Amniotic epithelial cell (primary cell): ENCODE measurements at regions not wholly inside any gene's neighbourhood (a gene's known extent, or its start where the extent isn't known, plus 50 kb on each side); places are given as distances from the start of the nearest gene placed in this dataset.
A peak's percentile ranks its signal among the peaks of the same experiment; 100 is the strongest.
"Not testable (repeated sequence)": the region's sequence is repeated elsewhere in the genome, so short reads cannot be mapped to it uniquely, and the experiment has no call there.

Experiments
- DNase-seq: peaks from one replicate; pipeline ENCODE4 v3.0.0-alpha.2; 2010; ENCODE audit warnings: low read depth

DNA sequence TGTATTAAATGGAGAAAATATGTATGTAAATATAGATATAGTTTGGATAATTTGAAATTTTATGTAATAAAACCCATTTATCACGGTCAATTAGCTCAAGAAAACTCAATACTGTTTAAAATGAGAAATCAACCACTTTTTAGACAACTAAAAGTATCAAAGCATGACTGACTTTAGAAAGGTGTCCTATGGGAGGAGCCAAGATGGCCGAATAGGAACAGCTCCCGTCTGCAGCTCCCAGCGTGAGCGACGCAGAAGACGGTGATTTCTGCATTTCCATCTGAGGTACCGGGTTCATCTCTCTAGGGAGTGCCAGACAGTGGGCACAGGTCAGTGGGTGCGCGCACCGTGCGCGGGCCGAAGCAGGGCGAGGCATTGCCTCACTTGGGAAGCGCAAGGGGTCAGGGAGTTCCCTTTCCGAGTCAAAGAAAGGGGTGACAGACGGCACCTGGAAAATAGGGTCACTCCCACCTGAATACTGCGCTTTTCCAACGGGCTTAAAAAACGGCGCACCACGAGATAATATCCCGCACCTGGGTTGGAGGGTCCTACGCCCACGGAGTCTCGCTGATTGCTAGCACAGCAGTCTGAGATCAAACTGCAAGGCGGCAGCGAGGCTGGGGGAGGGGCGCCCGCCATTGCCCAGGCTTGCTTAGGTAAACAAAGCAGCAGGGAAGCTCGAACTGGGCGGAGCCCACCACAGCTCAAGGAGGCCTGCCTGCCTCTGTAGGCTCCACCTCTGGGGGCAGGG lies 182.8 kb upstream of the NECTIN3 start:
- DNase-seq: not testable (repeated sequence)

DNA sequence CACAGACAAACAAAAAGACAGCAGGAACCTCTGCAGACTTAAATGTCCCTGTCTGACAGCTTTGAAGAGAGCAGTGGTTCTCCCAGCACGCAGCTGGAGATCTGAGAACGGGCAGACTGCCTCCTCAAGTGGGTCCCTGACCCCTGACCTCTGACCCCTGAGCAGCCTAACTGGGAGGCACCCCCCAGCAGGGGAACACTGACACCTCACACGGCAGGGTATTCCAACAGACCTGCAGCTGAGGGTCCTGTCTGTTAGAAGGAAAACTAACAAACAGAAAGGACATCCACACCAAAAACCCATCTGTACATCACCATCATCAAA lies 182.3 kb upstream of the NECTIN3 start:
- not testable (repeated sequence) for DNase-seq

DNA sequence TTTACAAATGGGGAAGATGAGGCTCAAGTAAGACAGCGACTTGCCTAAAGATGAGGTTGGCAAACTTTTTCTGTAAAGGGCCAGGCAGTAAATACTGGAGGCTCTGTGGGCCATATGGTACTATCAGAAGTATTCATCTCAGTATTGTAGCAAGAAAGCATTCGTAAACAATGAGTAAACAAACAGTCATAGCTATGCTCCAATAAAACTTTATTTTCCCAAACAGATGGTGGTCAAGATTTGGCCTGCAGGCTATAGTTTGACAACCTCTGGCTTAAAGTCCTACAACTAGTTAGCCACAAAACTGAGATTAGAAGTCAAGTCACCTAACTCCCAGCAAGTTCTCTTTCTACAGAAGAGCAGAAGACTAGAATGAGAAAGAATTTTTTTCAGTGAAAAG lies 177.0 kb upstream of the NECTIN3 start:
- DNase-seq: no peak

GRCh38 chr3:110895054-110895453 lies 176.6 kb upstream of the NECTIN3 start:
- DNase-seq: no peak

- no peak for DNase-seq
Measured at GRCh38 chr3:110897046-110897445, 174.6 kb upstream of the NECTIN3 start.

DNA sequence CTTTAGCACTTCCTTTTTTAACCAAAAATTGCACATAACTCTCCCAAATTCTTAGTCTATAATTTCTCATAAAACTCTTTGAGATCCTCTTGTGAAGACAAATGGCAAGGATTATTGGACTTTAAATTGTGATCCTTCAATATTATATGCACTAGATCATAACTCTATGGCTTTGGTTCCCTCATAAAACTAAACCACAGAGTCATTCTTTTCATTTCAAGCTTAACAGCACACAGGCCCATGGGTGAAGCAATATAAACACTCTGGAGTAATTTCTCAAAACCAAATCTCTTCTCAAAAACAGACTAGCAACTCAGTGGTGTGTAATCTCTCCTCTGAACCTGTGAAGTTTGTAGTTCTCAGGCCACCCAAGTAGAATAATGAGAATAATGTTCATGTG lies 171.0 kb upstream of the NECTIN3 start:
- DNase-seq: peak; percentile 79

- DNase-seq: no peak
Measured at GRCh38 chr3:110901536-110901935, 170.1 kb upstream of the NECTIN3 start.

DNA sequence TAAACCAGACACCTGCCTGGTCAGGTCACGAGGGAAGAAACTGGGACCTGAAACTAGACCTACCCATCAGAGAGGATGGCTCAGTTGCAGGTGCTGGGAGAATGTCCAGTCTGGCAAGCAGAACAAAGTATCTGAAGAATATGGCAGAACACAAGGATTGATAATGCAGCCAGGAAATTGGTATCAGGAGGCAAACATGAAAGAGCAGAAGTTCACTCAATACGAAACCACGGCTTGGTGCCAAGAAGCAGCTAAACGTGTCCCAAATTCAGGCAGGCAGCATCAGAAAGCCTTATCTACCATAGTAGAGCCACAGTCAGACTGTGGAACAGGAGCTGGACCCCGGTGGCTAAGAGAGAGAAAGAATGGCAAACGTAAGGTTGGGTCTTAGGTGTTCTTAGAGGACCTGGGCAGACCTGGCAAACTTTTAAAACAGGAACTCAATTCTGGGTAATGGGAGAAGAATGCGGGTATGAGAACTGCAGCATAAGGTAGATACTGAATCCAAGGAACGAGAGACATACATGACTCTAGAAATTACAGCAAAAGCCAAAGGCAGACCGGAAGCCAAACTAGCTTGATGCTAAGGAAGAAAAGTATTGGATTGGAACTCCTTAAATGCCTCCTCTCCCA lies 169.0 kb upstream of the NECTIN3 start:
- DNase-seq: no peak

DNA sequence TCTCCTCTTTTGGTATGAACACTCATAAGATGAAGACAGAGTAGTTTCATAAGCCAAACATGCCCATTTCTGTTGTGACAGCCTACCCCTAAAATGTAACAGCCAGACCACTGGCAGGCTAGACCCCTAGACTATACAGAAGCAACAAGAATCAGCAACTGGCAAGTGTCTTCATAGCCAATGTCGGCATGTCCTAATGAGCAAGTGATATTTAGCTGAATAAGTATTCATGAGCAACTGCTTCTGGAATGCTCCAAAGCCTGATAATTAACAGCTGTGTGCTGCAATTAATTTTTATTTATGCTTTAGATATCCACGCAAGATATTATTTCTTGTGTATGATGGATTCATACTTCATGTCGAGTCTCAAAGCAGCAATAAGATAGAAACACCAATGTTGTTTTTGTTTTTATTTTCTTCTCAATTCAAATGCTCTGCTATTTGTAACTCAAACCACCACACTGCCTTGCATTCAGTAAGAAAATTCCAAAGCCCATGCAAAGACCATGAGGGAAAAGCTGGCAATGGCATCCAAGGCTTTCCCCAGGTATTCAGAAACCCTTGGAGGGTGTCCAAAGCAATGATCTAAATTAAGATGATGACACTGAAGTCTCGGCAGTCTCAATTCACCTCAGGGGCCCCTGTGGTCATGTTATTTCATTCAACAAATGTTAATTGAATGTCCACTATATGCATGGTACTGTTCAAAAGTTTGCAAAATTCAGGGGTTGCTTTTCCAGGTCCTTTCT lies 167.7 kb upstream of the NECTIN3 start:
- DNase-seq: no peak

DNA sequence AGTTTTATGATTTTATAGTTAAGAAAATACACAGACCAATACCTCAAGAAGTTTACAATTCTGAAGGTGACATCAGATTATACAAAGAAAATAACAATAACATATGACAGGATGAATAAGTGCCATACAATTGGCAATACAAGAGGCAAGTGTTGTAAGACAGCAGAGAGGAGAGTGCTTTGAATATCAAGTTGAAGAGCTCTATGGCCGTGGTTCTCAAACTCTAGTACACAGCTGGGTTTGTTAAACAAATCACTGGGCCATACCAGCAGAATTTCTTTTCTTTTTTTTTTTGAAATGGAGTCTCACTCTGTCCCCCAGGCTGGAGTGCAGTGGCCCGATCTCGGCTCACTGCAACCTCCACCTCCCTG lies 167.1 kb upstream of the NECTIN3 start:
- no peak for DNase-seq

DNA sequence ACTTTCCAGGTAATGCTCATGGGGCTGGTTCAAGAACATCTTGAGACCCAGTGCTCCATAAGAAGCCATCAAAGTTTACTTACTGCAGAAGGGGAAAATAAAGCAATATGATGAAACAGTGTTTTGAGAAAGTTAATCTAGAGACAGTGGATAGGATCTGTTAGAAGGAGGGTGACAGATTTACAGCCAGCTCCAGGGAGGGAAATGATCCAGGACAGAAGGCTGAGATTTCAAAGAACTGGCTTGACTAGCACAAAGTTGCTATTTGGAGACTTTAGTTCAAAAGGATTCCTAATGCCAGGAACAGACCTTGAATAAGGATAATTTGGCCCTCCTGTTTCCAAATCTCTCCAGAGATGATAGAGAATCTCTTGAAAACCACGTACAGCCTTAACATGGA lies 166.5 kb upstream of the NECTIN3 start:
- no peak for DNase-seq

- DNase-seq: no peak
Measured at GRCh38 chr3:110909839-110910238, 161.8 kb upstream of the NECTIN3 start.

- no peak for DNase-seq
Measured at GRCh38 chr3:110910346-110910955, 161.2 kb upstream of the NECTIN3 start.

DNA sequence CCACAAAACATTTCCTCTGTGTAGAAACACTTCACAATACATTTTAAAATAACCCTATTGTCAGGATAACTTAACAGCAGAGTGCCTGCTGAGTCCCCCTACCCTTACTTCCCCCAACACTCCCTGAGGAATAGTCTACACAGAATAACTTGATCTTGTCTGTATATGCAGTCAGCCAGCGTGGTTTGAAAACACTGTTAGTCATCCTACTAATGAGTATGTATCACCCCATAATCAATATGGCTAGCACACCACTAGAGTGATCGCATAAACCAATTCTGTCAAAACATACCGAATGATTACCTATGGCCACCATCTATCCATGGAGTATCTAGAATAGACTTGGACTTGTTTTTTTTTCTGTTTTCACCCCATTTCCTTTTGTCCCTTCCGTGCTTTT lies 152.7 kb upstream of the NECTIN3 start:
- no peak for DNase-seq

DNA sequence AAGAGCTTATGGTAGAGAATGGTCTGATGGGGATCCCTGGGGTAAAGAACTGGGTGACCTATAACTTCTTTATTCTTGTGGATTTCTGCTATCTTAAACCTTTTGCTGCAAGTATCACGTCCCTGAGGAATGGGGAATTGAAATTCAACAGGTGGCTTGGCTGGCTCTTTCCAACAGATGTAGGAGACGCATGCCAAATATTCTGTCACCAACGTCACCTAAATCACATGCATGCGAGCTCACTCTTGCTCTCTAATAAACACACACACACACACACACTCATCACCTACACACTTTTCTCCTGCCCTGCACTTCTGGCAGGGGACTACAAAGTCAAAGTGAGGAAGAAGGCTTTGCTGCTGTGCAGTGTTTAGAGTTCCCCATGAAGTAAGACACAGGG lies 145.8 kb upstream of the NECTIN3 start:
- DNase-seq: no peak

- no peak for DNase-seq
Measured at GRCh38 chr3:110928016-110928662, 143.5 kb upstream of the NECTIN3 start.

DNA sequence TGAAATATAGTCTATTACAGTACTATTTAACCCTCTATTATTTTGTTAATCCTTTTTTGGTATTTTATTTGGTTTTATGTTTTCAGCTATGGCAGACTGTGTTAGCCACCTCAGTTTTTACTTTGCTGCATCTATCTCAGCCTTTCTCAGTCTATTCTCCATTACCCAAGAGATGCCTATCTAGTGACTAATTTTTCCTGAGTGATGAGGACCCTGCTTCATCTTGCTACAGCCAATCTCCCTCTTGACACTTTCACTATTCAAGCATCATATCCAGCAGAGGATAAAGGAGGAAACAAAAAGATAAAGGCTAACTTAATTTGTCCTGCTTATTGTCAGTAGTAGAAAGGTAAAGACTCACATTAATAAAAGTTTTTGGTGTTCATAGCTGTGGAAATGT lies 141.8 kb upstream of the NECTIN3 start:
- peak; percentile 23 for DNase-seq

DNA sequence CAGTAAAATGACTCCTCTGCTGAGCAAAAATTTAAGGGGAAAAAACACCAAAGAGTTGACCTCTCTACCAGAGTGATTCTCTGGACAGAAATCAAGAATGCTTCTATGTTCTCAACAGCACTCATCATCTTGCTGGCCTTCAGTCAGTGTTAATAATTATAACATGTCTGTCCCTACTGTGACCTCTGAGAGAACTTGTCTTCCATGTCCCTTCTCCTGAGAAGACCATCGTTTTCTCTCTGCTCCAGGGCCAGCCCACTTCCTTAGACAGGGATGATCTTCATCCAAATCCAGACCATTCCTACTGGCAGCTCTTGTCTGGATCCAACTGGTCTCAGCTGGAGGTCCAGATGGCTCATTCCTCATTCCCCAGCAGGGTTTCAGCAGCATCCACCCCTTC lies 139.0 kb upstream of the NECTIN3 start:
- no peak for DNase-seq

- DNase-seq: peak; percentile 11
Measured at GRCh38 chr3:110933821-110934426, 137.7 kb upstream of the NECTIN3 start.

- no peak for DNase-seq
Measured at GRCh38 chr3:110938629-110939028, 133.0 kb upstream of the NECTIN3 start.

DNA sequence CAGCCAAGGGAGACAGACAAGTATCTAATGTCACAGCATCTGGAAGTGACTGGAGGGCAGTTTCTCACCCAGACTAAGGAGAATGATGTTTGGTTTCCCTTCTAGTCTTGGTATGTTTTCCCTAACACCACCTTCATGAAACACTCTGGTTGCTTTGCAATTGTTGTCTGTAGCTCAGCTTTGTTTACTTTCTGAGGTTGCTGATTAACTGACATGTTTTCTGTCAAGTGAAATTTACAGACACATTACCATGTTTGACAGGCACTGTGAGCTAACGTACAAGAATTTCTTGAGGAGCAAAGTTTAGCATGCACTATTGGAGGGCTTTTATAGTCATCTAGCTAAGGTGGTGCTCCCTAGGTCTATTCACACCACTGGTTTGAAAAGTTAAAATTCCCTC lies 131.6 kb upstream of the NECTIN3 start:
- peak; percentile 7 for DNase-seq

DNA sequence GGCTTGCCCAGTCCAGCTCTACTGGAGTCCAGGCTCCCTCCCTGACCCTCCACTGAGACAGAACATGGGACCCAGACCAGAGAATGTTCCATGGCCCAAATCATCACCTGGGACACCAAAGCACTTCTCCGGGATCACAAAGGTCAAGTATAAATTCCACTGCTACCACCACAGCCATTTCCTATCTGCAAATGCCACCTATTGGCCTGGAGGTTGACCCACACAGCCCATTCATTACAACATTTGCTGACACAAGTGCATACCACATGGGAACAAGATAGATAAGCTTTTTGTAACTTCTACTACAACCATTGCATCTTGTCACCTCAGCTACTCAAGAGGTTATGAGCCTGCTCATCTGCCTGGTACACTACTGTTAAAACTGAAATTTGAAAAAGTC lies 126.8 kb upstream of the NECTIN3 start:
- no peak for DNase-seq
